ENCODE measurements at regions not wholly inside any gene's neighbourhood (a gene's known extent, or its start where the extent isn't known, plus 50 kb on each side); places are given as distances from the start of the nearest gene placed in this dataset.
"Not testable (repeated sequence)": the region's sequence is repeated elsewhere in the genome, so short reads cannot be mapped to it uniquely, and the experiment has no call there.

- no peaks in the 10 kb centered on the region for H3K27me3 ChIP-seq (ENCODE audit: control insufficient read depth in 4 of 4, insufficient read depth in 4 of 4, low read length in 3 of 4)
- no peak overlapping the region for H3K9ac ChIP-seq (ENCODE audit: low read depth in 1 of 2, low read length in 2 of 2)
- no peaks in the 10 kb centered on the region for H3K9me3 ChIP-seq (ENCODE audit: control insufficient read depth in 4 of 4, low read length in 3 of 4)
- no peak for DNase-seq (ENCODE audit: low spot score)
- peak overlapping the region; percentile 10 to 60 for H3K27ac ChIP-seq (ENCODE audit: low read depth in 1 of 2, low read length in 2 of 2)
- 62% methylated on average over 26 of the region's 26 CpGs for WGBS
- no peaks in the 10 kb centered on the region for H3K36me3 ChIP-seq (ENCODE audit: control insufficient read depth in 4 of 4, insufficient read depth in 3 of 4, low read depth in 1 of 4, low read length in 3 of 4)
- peaks cover 0 to 11% (median 2%) of the 10 kb centered on the region in 4 donors for H3K4me1 ChIP-seq (ENCODE audit: control insufficient read depth in 4 of 4, insufficient read depth in 4 of 4, low read length in 3 of 4)
- H3K4me3 ChIP-seq (ENCODE audit: low read depth in 1 of 3, low read length in 3 of 3): peak overlapping the region in 1 of 3 donors; percentile 3
- TF ChIP-seq NR2F2 (IDR thresholded peaks at IDR 0.05) (no peak), JUND (IDR thresholded peaks at IDR 0.05) (peak in 1 of 2 donors; percentile 29)
These were observed 57.2 kb upstream of the ECHDC3 start for GRCh38 chr10:11684717-11685645.

- not testable (repeated sequence) for DNase-seq (ENCODE audit: low spot score); H3K36me3 ChIP-seq (ENCODE audit: control insufficient read depth in 4 of 4, insufficient read depth in 3 of 4, low read depth in 1 of 4, low read length in 3 of 4); H3K9ac ChIP-seq (ENCODE audit: low read depth in 1 of 2, low read length in 2 of 2); H3K4me1 ChIP-seq (ENCODE audit: control insufficient read depth in 4 of 4, insufficient read depth in 4 of 4, low read length in 3 of 4); H3K27ac ChIP-seq (ENCODE audit: low read depth in 1 of 2, low read length in 2 of 2); H3K9me3 ChIP-seq (ENCODE audit: control insufficient read depth in 4 of 4, low read length in 3 of 4); H3K27me3 ChIP-seq (ENCODE audit: control insufficient read depth in 4 of 4, insufficient read depth in 4 of 4, low read length in 3 of 4); H3K4me3 ChIP-seq (ENCODE audit: low read depth in 1 of 3, low read length in 3 of 3)
- 74% methylated on average over 4 of the region's 4 CpGs for WGBS
These were observed 57.9 kb upstream of the ECHDC3 start for GRCh38 chr10:11684341-11684716.

GRCh38 chr10:11683529-11684320, 58.5 kb upstream of the ECHDC3 start:
- Histone ChIP-seq H3K9ac (ENCODE audit: low read depth in 1 of 2, low read length in 2 of 2) (no peak overlapping the region), H3K36me3 (ENCODE audit: control insufficient read depth in 4 of 4, insufficient read depth in 3 of 4, low read depth in 1 of 4, low read length in 3 of 4) (no peaks in the 10 kb centered on the region), H3K4me3 (ENCODE audit: low read depth in 1 of 3, low read length in 3 of 3) (no peak overlapping the region), H3K27ac (ENCODE audit: low read depth in 1 of 2, low read length in 2 of 2) (no peak overlapping the region), H3K27me3 (ENCODE audit: control insufficient read depth in 4 of 4, insufficient read depth in 4 of 4, low read length in 3 of 4) (no peaks in the 10 kb centered on the region), H3K9me3 (ENCODE audit: control insufficient read depth in 4 of 4, low read length in 3 of 4) (no peaks in the 10 kb centered on the region), H3K4me1 (ENCODE audit: control insufficient read depth in 4 of 4, insufficient read depth in 4 of 4, low read length in 3 of 4) (peaks cover 0 to 2% (median 0%) of the 10 kb centered on the region in 4 donors)
- 91% methylated on average over 14 of the region's 14 CpGs for WGBS
- TF ChIP-seq ZBTB33 (IDR thresholded peaks at IDR 0.05) (no peak), FOXA1 (IDR thresholded peaks at IDR 0.05) (no peak), TAF1 (conservative IDR thresholded peaks at IDR 0.05) (no peak), ATF3 (IDR thresholded peaks at IDR 0.05) (no peak), NR2F2 (IDR thresholded peaks at IDR 0.05) (no peak), RXRA (IDR thresholded peaks at IDR 0.05) (no peak), RAD21 (IDR thresholded peaks at IDR 0.05) (no peak), SP1 (IDR thresholded peaks at IDR 0.05) (no peak), MAX (IDR thresholded peaks at IDR 0.05) (no peak), YY1 (IDR thresholded peaks at IDR 0.05) (no peak), JUND (IDR thresholded peaks at IDR 0.05) (no peak), GABPA (IDR thresholded peaks at IDR 0.05 in 1 of 2, conservative IDR thresholded peaks at IDR 0.05 in 1 of 2) (no peak), HNF4G (IDR thresholded peaks at IDR 0.05) (no peak), FOXA2 (IDR thresholded peaks at IDR 0.05) (no peak), EGR1 (IDR thresholded peaks at IDR 0.05; ENCODE audit: low read depth in 2 of 2) (no peak), REST (IDR thresholded peaks at IDR 0.05) (no peak)
- DNase-seq (ENCODE audit: low spot score): no peak
